ENCODE measurements at regions not wholly inside any gene's neighbourhood (a gene's known extent, or its start where the extent isn't known, plus 50 kb on each side); places are given as distances from the start of the nearest gene placed in this dataset.

DNA sequence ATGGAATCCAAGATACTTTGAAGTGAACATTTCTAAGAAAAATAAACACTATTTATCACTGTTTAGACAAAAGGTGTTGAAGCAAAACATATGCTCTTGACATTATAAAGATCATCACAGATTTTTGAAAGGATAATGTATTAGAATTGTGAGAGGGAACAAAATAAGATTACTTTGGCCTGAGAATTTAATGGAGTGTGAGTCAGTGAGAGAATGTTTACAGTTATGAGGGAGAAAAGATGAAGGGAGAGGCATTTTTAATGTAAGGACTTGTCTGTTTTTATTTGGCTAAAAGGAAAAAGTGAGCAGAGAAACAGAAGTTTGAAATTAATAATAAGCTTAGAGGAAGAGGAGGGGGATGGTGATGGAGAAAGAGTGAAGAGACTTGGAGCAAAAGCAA lies 1010.1 kb downstream of the EFNA5 start:
- no peak for TF ChIP-seq ZNF514 (tag by site-specific recombination; IDR thresholded peaks at IDR 0.05)
- no peak for TF ChIP-seq KLF8 (tag by site-specific recombination; IDR thresholded peaks at IDR 0.05)
- no peak for TF ChIP-seq ZNF501 (tag by site-specific recombination; IDR thresholded peaks at IDR 0.05)
- no peak for TF ChIP-seq ZNF132 (tag by site-specific recombination; IDR thresholded peaks at IDR 0.05; ENCODE audit: borderline replicate concordance)
- no peak overlapping the region for H3K27ac ChIP-seq (ENCODE audit: extremely low read depth, low read depth, low read length)
- no peaks in the 10 kb centered on the region for H3K36me3 ChIP-seq (ENCODE audit: control insufficient read depth in 2 of 2, insufficient read depth in 1 of 2, low read length in 2 of 2)
- ChIA-PET CTCF (no interaction called here), POLR2A (no interaction called here)
- no peak overlapping the region for H3K4me3 ChIP-seq (ENCODE audit: low read depth, low read length)
- no peaks in the 10 kb centered on the region for H3K9me3 ChIP-seq (ENCODE audit: control insufficient read depth, insufficient read depth, low read depth, low read length)
- no peaks in the 10 kb centered on the region for H3K4me1 ChIP-seq (ENCODE audit: control insufficient read depth, insufficient read depth, low read length)

DNA sequence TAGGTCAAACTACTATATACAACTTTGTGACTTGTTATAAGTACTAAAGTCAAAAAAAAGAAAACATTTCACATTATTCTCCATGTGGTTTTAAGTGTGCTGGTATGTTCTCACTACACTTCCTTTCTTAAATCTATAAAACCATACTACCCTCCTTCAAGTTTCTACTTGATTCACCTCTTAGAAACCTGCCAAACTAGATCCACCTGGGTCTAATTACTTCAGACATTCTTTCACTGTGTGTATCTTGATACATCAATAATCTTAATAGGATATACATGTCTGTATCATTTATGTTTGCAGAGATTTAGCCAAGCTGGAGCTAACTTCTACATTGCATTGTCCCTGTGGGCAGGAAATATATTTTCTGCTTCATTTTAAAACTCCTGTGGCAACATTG lies 1012.6 kb downstream of the EFNA5 start:
- Histone ChIP-seq H3K4me3 (ENCODE audit: low read depth, low read length) (no peak overlapping the region), H3K36me3 (ENCODE audit: control insufficient read depth in 2 of 2, insufficient read depth in 1 of 2, low read length in 2 of 2) (no peaks in the 10 kb centered on the region), H3K9me3 (ENCODE audit: control insufficient read depth, insufficient read depth, low read depth, low read length) (no peaks in the 10 kb centered on the region), H3K4me1 (ENCODE audit: control insufficient read depth, insufficient read depth, low read length) (no peaks in the 10 kb centered on the region), H3K27ac (ENCODE audit: extremely low read depth, low read depth, low read length) (no peak overlapping the region)
- ChIA-PET CTCF (no interaction called here), POLR2A (no interaction called here)
- TF ChIP-seq ZBTB48 (tag by site-specific recombination; IDR thresholded peaks at IDR 0.05) = no peak
- TF ChIP-seq, protein P1, sequence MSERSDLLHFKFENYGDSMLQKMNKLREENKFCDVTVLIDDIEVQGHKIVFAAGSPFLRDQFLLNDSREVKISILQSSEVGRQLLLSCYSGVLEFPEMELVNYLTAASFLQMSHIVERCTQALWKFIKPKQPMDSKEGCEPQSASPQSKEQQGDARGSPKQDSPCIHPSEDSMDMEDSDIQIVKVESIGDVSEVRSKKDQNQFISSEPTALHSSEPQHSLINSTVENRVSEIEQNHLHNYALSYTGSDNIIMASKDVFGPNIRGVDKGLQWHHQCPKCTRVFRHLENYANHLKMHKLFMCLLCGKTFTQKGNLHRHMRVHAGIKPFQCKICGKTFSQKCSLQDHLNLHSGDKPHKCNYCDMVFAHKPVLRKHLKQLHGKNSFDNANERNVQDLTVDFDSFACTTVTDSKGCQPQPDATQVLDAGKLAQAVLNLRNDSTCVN (tag by site-specific recombination; optimal IDR thresholded peaks at IDR 0.05) = no peak

DNA sequence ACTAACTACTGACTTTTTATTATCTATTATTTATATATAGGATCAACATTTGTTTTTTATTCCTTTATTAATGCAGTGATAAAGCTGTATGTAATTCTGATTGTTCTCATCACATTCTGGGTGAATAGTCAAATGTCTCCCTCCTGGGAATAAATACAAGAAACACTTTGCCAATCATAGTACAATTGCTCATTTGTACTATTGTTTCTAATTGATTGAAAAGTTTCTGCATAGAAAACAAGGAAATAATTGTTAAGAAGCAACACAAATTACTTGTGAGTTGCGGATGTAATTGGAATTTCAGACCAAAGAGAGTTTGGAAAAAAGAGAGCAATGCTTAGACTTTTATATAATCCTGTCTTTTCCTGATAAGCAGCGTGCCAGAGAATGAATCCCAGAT lies 1013.9 kb downstream of the EFNA5 start:
- no peak overlapping the region for H3K27ac ChIP-seq (ENCODE audit: extremely low read depth, low read depth, low read length)
- H3K4me3 ChIP-seq (ENCODE audit: low read depth, low read length) = no peak overlapping the region
- ChIA-PET POLR2A (no interaction called here), CTCF (interaction anchor here (0.7 kb wide), 1 partner anchor 167 kb away, joined by 3 read pairs; no protein-coding TSS in a partner anchor)
- no peaks in the 10 kb centered on the region for H3K9me3 ChIP-seq (ENCODE audit: control insufficient read depth, insufficient read depth, low read depth, low read length)
- H3K36me3 ChIP-seq (ENCODE audit: control insufficient read depth in 2 of 2, insufficient read depth in 1 of 2, low read length in 2 of 2) = no peaks in the 10 kb centered on the region
- no peaks in the 10 kb centered on the region for H3K4me1 ChIP-seq (ENCODE audit: control insufficient read depth, insufficient read depth, low read length)
- TF ChIP-seq ZBTB7A (tag by site-specific recombination; IDR thresholded peaks at IDR 0.05; ENCODE audit: low read depth) (no peak), ZFP3 (tag by site-specific recombination; IDR thresholded peaks at IDR 0.05; ENCODE audit: low read depth) (no peak), ZNF785 (tag by site-specific recombination; IDR thresholded peaks at IDR 0.05) (no peak), ZNF121 (tag by site-specific recombination; IDR thresholded peaks at IDR 0.05) (no peak), ZBTB17 (tag by site-specific recombination; IDR thresholded peaks at IDR 0.05) (no peak), ZNF571 (tag by site-specific recombination; IDR thresholded peaks at IDR 0.05) (no peak), ZNF701 (tag by site-specific recombination; IDR thresholded peaks at IDR 0.05) (no peak), GFI1B (tag by site-specific recombination; IDR thresholded peaks at IDR 0.05) (no peak), ZNF157 (tag by site-specific recombination; IDR thresholded peaks at IDR 0.05) (no peak), PRDM1 (tag by site-specific recombination; IDR thresholded peaks at IDR 0.05) (no peak), ZNF510 (tag by site-specific recombination; IDR thresholded peaks at IDR 0.05; ENCODE audit: insufficient replicate concordance) (no peak), ZNF670 (tag by site-specific recombination; IDR thresholded peaks at IDR 0.05; ENCODE audit: low read depth) (no peak), ZNF112 (tag by site-specific recombination; IDR thresholded peaks at IDR 0.05) (no peak)
- TF ChIP-seq, protein P2, sequence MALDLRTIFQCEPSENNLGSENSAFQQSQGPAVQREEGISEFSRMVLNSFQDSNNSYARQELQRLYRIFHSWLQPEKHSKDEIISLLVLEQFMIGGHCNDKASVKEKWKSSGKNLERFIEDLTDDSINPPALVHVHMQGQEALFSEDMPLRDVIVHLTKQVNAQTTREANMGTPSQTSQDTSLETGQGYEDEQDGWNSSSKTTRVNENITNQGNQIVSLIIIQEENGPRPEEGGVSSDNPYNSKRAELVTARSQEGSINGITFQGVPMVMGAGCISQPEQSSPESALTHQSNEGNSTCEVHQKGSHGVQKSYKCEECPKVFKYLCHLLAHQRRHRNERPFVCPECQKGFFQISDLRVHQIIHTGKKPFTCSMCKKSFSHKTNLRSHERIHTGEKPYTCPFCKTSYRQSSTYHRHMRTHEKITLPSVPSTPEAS (tag by site-specific recombination; IDR thresholded peaks at IDR 0.05) = no peak
- TF ChIP-seq, protein P1 (tag by site-specific recombination; optimal IDR thresholded peaks at IDR 0.05) = no peak
- TF ChIP-seq, protein P3, sequence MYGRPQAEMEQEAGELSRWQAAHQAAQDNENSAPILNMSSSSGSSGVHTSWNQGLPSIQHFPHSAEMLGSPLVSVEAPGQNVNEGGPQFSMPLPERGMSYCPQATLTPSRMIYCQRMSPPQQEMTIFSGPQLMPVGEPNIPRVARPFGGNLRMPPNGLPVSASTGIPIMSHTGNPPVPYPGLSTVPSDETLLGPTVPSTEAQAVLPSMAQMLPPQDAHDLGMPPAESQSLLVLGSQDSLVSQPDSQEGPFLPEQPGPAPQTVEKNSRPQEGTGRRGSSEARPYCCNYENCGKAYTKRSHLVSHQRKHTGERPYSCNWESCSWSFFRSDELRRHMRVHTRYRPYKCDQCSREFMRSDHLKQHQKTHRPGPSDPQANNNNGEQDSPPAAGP (tag by site-specific recombination; IDR thresholded peaks at IDR 0.05) = no peak

All from HEK293 (cell line).